Stimulated activated CD4-positive, alpha-beta T cell treated with anti-CD3 and anti-CD28 coated beads, Interleukin-15, amount 100 ng/mL, for 24 hours (primary cell): ENCODE measurements at regions not wholly inside any gene's neighbourhood (a gene's known extent, or its start where the extent isn't known, plus 50 kb on each side); places are given as distances from the start of the nearest gene placed in this dataset.
A peak's percentile ranks its signal among the peaks of the same experiment; 100 is the strongest.

Experiments used
- DNase-seq: peaks from one replicate; pipeline ENCODE4 v3.0.0-alpha.2; 2020

DNA sequence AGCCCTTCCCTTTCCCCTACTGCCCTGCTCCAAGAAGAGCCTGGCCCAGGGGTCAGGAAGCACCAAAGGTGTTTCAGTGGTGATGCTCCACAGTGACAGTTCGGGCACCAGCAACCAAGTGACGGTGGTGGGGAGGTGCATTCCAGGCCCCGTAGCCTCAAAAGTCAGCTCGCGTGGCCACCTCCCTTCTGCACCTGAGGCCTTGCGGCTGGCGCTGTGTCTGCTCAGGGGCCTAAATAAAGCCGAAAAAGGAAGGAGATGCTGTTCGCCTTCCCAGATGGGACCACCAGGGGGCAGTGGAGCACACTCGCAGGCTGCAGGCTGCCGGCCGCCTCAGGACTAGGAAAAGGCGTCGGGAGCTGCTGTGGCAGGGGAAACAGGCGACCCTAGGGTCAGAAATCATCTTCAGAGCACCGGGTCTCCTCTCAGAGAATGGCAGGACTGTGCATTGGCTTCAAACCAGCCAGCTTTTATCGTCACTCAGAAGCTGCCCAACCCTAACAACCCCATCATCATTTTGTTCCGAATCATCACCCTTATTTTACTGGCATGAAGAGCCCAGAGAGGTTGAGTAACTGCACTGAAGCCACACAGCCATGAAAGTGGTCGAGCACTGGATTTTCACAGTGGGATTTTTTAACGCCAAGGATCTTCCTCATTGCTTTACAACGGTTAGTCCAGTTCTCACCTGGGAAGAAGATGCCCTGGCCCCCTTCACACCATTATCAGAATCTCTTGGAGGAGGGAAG is 213.0 kb upstream of the CELF4 start:
- peak; percentile 61 for DNase-seq

DNA sequence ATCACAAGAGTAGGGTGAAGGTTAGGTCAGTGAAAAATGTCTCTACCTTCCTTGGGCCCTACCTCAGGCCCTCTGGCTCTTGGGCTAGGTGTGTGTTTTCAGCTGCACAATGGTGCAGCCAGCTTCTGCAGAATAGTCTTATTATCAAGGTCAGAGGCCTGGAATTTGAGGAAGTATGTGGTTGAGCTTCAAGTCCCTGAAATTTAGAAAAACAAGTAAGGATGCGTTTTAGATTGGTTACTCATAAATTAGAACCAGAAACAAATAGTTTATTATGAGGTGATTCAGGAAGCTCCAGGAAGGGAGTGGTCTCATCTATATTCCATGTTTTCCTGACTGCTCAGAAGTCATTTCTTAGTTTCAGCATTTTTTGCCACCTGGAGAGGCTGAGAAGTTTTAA is 204.2 kb upstream of the CELF4 start:
- DNase-seq, result no peak

DNA sequence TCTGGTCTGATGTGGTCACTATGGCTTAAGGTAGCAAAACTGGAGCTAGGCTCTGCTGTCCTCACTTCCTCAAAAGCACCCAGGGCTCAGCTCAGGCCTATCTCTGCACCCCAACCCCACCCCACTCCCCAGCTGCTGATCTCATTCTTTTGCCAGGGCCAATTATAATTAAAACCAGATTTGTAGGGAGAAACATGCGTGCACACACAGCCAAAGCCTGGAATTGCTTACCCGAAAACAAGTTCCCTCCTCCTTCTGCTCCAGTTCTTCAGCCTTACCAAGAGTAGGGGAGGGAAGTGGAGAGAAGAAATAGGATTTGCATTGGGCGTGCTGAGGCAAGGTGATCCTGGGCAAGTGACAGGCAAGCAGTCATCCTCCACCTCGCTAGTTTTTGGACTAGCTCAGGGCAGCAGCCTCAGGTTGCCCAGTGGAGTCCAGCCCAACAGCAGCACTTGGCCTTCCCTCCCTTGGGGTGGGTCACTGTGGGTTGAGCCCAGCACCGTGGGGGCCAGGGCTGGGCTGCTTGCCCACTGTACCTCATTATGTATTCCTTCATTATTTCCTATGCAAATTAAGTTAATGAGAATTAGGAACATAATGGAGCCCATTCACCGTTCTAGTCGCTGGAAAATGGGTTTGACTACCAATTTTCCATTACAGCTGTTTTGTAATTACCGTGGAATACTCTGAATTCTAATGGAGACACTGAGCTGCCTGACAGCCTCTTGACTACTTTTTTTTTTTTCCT is 199.1 kb upstream of the CELF4 start:
- no peak for DNase-seq

DNA sequence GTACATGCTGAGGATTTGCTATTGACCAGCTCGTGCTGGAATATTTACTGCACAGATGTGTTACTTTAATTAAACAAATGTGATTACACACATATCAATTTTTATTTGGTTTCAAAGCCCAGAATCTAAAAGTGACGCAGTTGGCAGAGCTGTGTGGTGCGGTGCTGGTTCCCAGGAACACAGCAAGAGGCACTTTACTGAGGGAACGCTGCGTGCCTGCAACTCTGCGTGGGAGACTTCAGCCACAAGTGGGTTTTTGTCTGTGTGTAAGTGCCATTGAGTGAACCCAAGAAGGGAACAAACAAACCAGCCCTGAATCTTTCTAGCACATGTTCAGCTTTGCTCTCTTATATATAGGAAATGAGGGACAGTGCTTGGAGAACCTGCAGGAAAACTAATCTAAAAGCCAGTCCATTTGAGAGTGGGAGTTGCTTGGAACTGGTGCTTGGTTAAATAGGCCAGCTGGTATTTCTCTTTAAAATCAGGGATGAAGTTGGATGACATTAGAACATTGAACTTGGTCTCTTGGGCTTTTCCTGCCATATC is 196.6 kb upstream of the CELF4 start:
- no peak for DNase-seq

DNA sequence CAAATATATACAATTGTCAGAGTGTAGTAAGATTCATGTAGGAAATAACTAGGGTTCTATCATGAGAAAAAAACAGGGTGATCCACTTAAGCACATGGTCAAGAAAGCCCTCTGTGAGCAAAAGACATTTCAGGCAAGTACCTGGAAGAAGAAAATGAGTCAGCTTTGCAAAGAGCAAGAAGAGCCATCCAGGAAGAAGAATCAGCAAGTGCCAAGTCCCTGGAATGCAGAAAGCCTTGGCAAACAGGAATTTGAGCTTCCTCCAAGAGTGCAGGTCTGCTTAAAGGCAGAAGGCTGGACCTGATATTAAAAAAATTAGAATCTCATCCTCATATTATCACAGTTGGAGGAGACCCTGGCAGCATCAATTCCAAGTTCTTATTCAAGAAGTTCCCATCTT is 188.5 kb upstream of the CELF4 start:
- DNase-seq, result no peak

DNA sequence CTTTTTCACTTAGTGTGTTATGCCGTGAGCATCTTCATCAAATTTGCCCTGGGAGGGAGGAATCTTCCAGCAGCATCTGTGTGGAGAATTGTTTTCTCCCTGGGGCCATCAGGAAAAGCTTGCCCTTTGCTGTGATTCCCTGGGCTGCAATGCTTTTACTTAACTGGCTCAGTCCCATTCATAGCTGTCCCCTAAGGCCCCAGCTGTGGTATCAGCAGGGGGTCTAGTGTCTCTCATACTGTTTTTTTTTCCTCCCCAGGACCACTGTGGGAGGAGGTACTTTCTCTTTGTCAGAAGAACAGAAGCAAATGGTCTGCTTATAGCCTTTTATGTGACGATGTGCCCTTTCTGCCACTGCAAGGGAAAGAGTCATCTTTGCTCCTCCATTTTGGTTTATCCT is 176.8 kb upstream of the CELF4 start:
- no peak for DNase-seq

DNA sequence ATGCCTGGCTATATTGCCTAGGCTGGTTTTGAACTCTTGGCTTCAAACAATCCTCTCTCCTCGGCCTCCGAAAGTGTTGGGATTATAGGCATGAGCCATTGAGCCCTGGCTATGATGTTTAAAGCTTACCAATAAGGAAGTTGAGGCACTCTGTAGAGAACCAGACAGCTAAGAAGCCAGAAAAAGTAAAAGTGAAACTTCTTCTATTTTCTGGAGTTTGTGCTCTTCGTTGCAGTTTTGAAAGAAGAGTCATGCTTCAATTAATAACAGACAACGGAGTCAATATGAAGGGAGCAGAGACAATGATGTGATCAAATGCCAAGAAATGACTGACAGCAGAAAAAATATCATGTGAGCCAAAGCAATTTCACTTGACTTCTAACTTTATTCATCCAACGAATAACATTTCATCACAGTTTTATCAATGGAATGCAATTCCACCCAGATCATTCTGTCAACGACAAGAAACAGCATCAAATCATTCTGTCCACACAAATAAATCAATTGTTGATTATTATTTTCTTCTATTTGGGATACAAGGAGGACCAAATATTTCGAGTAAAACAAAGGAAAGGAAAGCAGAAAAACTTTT is 175.5 kb upstream of the CELF4 start:
- DNase-seq, result no peak

DNA sequence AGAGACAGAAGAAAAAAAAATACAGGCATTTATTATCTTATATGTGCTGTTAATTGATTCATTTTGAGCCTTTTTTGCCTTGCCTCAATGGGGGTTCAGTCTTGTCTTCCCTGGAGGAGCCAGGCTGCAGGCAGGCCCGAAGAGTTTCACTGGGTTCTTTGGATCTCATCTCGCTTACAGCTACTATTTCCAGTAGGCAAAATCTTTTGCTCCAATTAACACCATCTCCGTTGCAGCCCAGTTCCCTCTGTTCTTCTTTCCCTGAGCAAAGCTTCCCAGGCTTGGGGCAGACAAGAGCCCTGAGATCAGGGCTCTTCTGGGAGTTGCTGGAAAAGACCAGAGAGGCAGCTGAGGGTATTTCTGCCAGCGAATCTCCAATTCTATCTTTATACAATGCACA is 168.8 kb upstream of the CELF4 start:
- no peak for DNase-seq

DNA sequence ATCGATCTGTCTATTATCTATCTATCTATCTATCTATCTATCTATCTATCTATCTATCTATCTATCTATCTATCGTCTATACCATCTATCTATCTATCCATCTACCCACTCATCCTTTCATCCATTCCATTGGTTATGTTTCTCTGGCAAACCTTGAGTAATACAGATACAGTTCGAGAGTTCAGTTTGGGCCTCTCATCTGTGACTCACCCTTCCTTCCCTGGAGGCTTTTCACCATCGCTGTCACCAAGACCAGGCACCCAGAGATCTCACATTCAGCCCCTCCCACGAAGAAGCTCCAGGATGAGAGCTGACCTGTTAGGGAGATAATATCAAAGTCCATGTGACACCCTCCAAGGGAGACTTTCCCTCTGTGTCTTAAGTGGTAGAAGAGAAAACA is 164.1 kb upstream of the CELF4 start:
- no peak for DNase-seq

DNA sequence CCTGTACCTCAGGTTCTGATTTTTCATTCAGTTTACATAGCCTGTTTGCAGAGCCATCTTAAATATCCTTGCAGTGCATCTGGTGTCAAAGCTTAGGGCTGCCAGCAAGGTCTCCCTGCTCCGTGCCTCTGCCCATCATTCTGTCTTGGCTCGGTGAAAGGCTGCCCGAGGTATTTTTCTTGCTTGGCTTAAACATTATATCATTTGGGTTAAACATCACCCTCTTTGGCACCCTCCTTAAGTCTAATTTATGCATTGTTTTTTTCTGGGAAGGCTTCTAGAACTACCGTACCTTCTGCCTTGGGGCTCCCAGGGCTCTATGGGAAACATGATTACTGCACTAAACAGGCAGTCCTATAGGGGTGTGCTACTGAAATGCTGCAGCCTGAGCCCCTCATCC is 158.6 kb upstream of the CELF4 start:
- DNase-seq, result no peak

DNA sequence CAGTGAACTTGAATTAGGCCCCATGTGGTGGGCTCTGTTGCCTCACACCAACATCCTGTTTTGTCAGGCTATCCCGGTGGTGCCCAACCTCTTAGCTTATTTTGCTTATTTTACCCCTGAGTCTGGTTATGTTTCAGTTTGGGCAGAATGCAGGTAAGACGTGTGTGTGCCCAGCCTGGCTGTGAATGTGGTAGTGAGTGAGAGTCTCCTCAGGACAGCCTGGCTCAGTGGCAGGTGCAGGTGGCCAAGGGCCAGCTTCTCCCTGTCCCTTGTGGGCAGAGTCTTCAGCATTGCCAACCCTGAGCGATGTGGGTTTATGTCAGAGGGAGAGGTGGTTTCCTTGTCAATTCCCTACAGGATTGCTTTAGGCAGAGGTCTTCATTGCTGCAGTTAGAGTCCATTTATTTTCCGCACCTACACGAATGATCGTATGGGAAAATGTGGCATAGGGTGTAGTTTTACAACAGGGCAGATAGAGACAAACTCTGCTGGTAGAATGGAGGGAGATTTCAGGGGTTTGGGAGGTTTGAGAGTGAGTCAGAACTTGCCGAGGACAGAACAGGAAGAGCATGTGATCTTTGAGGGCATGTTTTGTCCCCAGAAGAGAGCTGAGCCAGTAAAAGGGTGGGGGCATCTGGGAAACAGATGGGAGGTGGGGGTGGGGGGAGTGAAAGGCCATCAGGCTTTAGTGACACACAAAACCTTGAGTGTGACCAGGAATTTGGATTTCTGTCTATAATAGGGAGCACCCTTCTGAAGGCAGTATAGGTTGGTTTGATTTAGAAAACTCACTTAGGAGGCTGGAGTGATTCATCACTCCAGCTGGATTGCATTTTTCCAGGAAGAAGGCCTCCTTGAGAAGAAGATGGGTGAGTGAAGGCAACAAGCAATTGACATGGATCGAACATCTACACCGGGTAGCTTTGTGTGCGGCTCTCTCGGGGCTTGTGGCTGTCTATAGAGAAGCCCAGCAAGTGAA is 156.2 kb upstream of the CELF4 start:
- no peak for DNase-seq

DNA sequence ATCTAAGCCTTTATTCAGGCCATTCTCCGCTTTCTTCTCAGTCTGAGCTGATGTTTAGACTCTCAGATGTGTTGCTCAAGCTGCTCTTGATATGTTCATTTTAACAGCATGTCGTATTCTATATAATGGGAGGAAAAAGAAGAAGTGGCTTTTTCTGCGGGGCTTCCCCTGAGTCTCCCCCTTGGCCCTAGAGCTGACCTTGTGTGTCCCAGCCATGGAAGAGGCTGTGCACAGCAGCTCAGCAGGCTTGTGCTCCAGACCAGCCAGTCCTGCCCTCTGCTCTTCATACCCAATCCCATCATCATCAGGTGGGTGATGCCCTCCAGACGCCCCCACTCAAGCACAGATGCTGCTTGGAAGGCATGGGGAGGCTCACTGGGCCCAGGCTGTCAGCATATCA is 155.1 kb upstream of the CELF4 start:
- DNase-seq, result no peak

DNA sequence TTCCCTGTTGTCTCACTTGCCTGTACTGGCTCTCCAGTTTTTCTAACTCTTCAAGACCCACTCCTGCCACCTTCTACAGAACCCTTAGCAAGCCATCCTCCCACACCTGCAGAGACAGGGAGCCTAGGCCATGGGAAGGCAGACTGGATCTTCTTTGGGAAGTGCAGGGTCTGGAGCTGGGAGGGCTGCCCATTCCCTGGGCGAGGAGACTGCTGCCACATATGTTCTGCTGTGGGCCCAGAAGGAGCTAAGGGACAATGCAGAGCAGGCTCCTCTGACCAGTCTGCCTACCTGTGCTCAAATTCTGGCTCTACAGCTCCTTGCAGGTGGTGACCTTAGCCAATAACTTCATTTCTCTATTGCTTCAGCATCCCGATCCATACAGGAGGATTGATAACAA is 152.1 kb upstream of the CELF4 start:
- DNase-seq, result no peak

DNA sequence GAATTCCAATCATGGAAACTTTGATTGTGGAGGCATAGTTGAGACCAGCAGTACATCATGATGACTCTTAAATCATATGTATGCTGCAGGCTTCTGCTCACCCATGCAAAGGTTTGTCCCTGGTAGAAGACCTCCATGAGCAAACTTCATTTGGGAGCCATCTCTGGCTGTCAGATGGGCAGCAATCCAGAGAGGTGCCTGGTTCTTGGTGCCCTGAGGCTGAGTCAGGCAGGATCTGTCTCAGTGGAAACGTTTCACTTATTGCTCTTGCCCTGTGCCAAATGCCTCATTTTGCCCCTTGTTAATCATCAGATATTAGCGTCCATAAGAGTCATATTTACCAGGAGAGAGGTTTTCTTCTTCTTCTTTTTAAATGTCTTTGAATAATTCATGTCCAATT is 151.5 kb upstream of the CELF4 start:
- no peak for DNase-seq

DNA sequence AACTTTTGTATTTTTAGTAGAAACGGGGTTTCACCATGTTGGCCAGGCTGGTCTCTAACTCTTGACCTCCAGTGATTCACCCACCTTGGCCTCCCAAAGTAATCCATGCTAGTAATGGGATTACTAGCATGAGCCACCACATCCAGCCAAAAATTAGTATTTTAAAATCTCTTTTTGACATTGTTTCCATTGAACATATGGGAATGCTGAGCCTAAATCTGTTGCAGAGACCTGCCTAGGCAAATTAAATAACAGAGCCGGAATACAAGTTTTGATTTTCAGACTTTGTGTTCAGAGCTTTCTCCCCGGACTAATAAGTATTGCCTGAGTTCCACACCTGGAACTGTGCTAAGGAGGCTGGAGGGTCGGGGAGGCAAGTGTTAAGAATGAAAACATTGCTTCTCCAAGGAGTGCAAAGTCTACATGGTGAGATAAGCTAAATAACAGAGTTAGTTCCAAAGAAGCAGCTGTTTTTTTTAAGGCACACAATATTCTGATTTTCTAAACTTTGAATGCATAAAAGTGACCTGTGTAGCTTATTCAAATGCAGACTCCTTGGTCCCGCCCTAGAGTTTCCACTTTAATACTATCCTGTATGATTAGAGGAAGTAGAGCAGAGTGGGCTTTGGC is 150.6 kb upstream of the CELF4 start:
- no peak for DNase-seq

DNA sequence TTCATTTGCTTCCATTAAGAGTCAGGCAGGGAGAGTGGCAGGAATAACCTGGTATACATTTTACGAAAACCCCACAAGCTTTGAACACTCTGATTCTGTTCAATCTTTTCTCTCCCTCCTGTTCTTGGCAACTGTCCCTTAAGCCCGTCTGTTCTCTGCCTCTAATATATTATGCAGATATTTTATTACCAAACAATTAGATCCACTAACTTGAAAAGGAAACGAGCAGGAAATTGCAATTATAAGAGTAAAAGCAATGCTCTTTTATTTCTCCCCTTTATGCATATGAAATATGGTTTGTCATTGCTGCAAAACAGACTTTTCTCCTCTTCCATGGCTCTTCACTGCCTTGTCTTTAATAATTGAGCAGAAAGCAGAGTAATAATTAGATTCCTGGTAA is 149.1 kb upstream of the CELF4 start:
- no peak for DNase-seq

DNA sequence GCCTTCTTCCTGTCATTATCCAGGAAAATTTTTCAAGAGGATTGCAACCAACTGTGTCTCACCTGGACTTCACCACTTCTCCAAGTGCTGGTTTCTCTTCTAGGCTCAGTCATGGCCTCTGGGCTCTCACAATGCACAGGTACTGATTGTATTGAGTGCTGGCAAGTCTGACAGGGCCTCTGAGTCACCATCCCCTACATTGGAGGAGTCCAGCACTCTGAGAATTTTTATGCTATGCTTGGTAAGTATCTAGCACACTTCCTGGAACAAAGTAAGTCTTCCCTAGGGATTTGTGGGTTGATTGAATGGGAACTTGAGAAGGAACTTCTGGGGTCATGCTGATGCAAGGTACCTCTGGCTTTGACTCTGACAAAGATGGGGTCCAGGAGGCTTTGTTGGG is 147.2 kb upstream of the CELF4 start:
- no peak for DNase-seq

DNA sequence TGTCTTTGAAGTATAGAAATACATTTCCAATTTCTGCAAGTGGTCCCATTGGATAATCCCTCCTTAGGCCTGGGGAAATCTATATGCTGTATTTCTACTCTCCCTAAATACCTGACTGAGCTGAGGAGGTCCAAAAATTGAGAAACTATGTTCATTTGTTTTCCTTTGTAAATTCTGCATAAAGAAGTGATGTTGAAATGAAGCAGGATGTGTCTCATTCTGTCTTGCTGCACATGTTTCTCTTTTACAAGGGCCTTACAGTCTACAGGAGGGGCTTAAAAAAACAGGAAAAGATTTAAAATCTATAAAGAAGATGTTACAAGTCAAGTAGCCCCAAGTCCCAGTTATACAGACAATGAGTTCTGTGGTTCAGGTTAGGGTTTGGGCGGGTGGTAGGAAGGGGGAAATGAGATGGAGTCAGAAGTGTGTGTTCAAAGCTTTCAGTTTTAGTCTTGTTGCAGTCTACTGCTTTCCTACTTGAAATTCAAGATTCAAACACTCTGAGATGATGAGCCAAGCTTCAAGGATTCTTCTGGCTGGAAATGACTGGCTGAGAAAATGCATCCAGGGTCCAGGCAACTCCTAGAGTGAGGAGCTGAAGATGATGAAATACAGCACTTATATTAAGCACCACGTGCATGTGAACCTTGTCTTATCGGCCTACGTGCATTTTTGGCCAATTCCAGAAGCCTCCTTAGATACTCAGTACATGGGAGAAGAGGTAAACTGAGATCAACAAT is 146.3 kb upstream of the CELF4 start:
- no peak for DNase-seq

DNA sequence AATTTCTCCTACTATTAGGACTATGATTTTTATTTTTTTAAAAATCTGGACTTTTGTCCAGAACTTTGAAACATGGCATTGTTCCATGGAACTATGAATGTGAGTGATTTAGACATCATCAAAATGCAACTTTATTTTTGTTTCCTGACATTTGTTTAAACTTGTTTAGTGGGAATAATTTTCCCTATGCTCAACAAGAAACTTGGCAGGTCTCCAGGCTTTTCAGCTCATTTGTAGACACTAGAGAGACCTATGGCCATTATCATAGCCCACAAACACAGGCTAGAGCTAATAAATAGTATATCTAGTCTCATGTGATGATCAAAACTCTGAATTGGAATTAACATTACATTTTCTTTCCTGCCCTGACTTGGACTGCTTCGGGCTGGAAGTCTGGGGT is 145.1 kb upstream of the CELF4 start:
- DNase-seq, result no peak

DNA sequence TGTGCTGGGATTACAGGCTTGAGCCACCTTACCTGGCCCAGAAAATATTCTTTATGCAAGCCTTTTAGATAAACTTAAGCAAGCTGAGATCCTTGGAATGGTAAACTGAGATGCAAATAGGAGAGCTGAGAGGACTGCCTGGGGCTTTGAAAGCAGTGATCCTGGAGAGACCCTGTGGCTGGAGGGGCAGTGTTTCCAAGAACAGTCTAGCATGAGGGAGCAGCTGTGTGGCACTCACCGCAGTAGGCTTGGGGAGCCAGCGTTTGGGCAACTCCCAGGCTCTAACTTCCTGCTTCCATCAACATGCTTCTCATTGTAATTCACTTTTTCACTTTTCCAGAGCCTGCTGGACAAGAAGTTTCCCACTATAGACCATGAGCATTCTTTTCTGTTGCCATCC is 144.1 kb upstream of the CELF4 start:
- DNase-seq, result no peak

DNA sequence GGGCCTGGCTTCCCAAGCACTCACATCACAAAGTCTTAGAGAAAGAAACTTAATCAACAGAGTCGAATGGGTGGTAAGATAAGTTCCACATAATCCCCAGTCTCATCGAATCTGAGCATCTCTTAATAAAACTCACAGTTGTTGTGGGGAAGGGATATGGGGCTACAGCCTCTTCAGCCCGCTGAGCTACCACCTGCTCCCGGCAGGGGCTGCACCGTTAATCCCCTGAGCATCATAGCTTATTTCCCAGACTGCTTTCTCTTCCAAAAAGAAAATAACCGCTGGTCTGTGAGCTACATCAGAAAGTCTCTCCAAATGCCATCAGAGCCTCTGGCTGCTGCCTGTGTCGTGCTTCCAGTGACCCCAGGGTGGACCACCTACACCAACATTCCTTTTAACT is 139.4 kb upstream of the CELF4 start:
- no peak for DNase-seq

DNA sequence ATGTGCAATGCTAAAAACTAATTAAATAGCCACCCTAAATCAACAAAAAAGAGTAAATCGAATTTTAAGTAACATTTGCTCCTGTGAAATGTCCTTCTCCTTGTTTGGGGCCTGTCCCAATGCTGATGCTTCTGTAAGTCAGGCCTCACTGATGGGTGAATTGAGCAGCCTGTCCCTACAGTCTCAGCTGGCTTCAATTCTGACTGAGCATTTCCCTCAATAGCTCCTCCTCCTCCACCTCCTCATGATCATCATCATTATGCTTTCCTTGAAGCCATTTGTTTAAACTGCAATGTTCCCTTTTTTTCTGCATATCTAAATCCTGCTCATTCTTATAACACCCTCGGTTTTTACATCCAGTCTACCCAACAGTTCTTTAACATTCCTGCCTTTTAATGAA is 137.2 kb upstream of the CELF4 start:
- DNase-seq, result no peak
